ENCODE measurements at regions not wholly inside any gene's neighbourhood (a gene's known extent, or its start where the extent isn't known, plus 50 kb on each side); places are given as distances from the start of the nearest gene placed in this dataset.

DNA sequence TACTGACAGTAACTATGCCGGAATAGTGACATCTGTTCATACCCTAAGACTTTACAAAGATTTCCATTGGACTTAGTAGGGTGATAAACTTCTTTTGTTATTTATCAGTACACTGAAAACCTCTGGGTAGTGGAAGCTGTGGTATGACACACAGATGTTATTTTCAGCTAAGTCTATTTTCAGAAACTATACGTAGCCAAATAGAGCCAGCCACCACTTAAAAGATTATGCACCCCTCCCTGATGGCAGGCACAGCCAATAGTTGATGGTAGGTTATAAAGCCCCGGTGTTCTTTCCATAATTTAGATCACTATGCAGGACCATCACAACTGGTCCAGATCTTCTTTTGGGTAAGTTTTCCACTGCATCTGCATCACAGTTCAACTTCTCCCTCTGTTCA is 1603.2 kb upstream of the PABPC4L start (continued):
- TF ChIP-seq ZNF280D (tag by site-specific recombination; IDR thresholded peaks at IDR 0.05): no peak
- no peak for TF ChIP-seq ZNF791 (tag by site-specific recombination; IDR thresholded peaks at IDR 0.05)

GRCh38 chr4:135777361-135777760 is 1575.8 kb upstream of the PABPC4L start:
- H3K9me3 ChIP-seq (ENCODE audit: control insufficient read depth, insufficient read depth, low read depth, low read length): no peaks in the 10 kb centered on the region
- H3K4me1 ChIP-seq (ENCODE audit: control insufficient read depth, insufficient read depth, low read length): no peaks in the 10 kb centered on the region
- ChIA-PET CTCF (no interaction called here), POLR2A (no interaction called here)
- no peak for TF ChIP-seq SALL2 (tag by site-specific recombination; IDR thresholded peaks at IDR 0.05; ENCODE audit: borderline replicate concordance)
- no peak for TF ChIP-seq ZNF274 (IDR thresholded peaks at IDR 0.05; ENCODE audit: low read length)
- no peak for TF ChIP-seq ZNF274 (tag by site-specific recombination; IDR thresholded peaks at IDR 0.05; ENCODE audit: borderline replicate concordance)
- TF ChIP-seq ZNF266 (tag by site-specific recombination; IDR thresholded peaks at IDR 0.05; ENCODE audit: low read depth): no peak
- no peak overlapping the region for H3K4me3 ChIP-seq (ENCODE audit: low read depth, low read length)
- H3K36me3 ChIP-seq (ENCODE audit: control insufficient read depth in 2 of 2, insufficient read depth in 1 of 2, low read length in 2 of 2): no peaks in the 10 kb centered on the region
- H3K27ac ChIP-seq (ENCODE audit: extremely low read depth, low read depth, low read length): no peak overlapping the region

GRCh38 chr4:135775909-135776308 is 1574.3 kb upstream of the PABPC4L start:
- TF ChIP-seq, protein P1, sequence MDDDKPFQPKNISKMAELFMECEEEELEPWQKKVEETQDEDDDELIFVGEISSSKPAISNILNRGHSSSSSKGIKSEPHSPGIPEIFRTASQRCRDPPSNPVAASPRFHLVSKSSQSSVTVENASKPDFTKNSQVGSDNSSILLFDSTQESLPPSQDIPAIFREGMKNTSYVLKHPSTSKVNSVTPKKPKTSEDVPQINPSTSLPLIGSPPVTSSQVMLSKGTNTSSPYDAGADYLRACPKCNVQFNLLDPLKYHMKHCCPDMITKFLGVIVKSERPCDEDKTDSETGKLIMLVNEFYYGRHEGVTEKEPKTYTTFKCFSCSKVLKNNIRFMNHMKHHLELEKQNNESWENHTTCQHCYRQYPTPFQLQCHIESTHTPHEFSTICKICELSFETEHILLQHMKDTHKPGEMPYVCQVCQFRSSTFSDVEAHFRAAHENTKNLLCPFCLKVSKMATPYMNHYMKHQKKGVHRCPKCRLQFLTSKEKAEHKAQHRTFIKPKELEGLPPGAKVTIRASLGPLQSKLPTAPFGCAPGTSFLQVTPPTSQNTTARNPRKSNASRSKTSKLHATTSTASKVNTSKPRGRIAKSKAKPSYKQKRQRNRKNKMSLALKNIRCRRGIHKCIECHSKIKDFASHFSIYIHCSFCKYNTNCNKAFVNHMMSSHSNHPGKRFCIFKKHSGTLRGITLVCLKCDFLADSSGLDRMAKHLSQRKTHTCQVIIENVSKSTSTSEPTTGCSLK (tag by site-specific recombination; IDR thresholded peaks at IDR 0.05): no peak
- TF ChIP-seq ZNF394 (tag by site-specific recombination; IDR thresholded peaks at IDR 0.05; ENCODE audit: borderline replicate concordance) (no peak), KLF10 (tag by site-specific recombination; IDR thresholded peaks at IDR 0.05) (no peak), ZNF426 (tag by site-specific recombination; IDR thresholded peaks at IDR 0.05) (no peak), TCF7L2 (IDR thresholded peaks at IDR 0.05; ENCODE audit: borderline replicate concordance, low read depth, low read length) (no peak)
- TF ChIP-seq, protein P2, sequence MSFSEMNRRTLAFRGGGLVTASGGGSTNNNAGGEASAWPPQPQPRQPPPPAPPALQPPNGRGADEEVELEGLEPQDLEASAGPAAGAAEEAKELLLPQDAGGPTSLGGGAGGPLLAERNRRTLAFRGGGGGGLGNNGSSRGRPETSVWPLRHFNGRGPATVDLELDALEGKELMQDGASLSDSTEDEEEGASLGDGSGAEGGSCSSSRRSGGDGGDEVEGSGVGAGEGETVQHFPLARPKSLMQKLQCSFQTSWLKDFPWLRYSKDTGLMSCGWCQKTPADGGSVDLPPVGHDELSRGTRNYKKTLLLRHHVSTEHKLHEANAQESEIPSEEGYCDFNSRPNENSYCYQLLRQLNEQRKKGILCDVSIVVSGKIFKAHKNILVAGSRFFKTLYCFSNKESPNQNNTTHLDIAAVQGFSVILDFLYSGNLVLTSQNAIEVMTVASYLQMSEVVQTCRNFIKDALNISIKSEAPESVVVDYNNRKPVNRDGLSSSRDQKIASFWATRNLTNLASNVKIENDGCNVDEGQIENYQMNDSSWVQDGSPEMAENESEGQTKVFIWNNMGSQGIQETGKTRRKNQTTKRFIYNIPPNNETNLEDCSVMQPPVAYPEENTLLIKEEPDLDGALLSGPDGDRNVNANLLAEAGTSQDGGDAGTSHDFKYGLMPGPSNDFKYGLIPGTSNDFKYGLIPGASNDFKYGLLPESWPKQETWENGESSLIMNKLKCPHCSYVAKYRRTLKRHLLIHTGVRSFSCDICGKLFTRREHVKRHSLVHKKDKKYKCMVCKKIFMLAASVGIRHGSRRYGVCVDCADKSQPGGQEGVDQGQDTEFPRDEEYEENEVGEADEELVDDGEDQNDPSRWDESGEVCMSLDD (tag by site-specific recombination; IDR thresholded peaks at IDR 0.05): no peak
- ChIA-PET POLR2A (no interaction called here), CTCF (no interaction called here)
- Histone ChIP-seq H3K9me3 (ENCODE audit: control insufficient read depth, insufficient read depth, low read depth, low read length) (no peaks in the 10 kb centered on the region), H3K4me3 (ENCODE audit: low read depth, low read length) (no peak overlapping the region), H3K4me1 (ENCODE audit: control insufficient read depth, insufficient read depth, low read length) (no peaks in the 10 kb centered on the region), H3K27ac (ENCODE audit: extremely low read depth, low read depth, low read length) (no peak overlapping the region), H3K36me3 (ENCODE audit: control insufficient read depth in 2 of 2, insufficient read depth in 1 of 2, low read length in 2 of 2) (no peaks in the 10 kb centered on the region)

DNA sequence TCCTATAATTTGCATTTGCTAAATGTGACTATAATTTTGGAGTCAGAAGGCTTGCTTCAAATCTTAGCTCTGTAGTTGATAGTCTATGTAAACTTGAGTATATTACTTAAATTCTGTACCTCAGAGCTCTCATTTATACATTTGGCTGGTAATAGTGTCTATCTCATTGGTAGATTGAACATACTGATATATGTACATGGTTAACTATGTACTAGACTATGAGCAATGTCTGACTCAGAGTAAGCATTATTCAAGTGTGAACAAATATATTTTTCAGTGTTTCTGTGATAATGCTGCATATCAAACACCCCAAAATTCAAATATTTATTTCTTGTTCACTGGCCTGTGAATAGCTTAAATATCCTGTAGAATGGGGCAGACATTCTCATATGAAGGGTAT is 1568.9 kb upstream of the PABPC4L start:
- POLR2A ChIA-PET: no interaction called here
- CTCF ChIA-PET: interaction anchor here (0.7 kb wide), 1 partner anchor 216 kb away, joined by 3 read pairs; no protein-coding TSS in a partner anchor
- no peak overlapping the region for H3K4me3 ChIP-seq (ENCODE audit: low read depth, low read length)
- H3K27ac ChIP-seq (ENCODE audit: extremely low read depth, low read depth, low read length): no peak overlapping the region
- H3K36me3 ChIP-seq (ENCODE audit: control insufficient read depth in 2 of 2, insufficient read depth in 1 of 2, low read length in 2 of 2): no peaks in the 10 kb centered on the region
- H3K9me3 ChIP-seq (ENCODE audit: control insufficient read depth, insufficient read depth, low read depth, low read length): no peaks in the 10 kb centered on the region
- H3K4me1 ChIP-seq (ENCODE audit: control insufficient read depth, insufficient read depth, low read length): no peaks in the 10 kb centered on the region
- TF ChIP-seq HOXD13 (CRISPR knock-in tag; IDR thresholded peaks at IDR 0.05; ENCODE audit: borderline replicate concordance): no peak
- TF ChIP-seq, protein P3, sequence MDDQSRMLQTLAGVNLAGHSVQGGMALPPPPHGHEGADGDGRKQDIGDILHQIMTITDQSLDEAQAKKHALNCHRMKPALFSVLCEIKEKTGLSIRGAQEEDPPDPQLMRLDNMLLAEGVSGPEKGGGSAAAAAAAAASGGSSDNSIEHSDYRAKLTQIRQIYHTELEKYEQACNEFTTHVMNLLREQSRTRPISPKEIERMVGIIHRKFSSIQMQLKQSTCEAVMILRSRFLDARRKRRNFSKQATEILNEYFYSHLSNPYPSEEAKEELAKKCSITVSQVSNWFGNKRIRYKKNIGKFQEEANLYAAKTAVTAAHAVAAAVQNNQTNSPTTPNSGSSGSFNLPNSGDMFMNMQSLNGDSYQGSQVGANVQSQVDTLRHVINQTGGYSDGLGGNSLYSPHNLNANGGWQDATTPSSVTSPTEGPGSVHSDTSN (CRISPR knock-in tag; IDR thresholded peaks at IDR 0.05): no peak
- TF ChIP-seq ZNF341 (tag by site-specific recombination; IDR thresholded peaks at IDR 0.05; ENCODE audit: low read depth): no peak
- TF ChIP-seq, protein P1 (tag by site-specific recombination; IDR thresholded peaks at IDR 0.05): no peak
- TF ChIP-seq SP2 (tag by site-specific recombination; IDR thresholded peaks at IDR 0.05): no peak
- no peak for TF ChIP-seq RBAK (tag by site-specific recombination; IDR thresholded peaks at IDR 0.05)
- TF ChIP-seq ZNF654 (tag by site-specific recombination; IDR thresholded peaks at IDR 0.05; ENCODE audit: low read depth): no peak
- no peak for TF ChIP-seq ZNF707 (tag by site-specific recombination; IDR thresholded peaks at IDR 0.05)
